GM23338 (cell line): ENCODE measurements at regions not wholly inside any gene's neighbourhood (a gene's known extent, or its start where the extent isn't known, plus 50 kb on each side); places are given as distances from the start of the nearest gene placed in this dataset.

ENCODE experiments used
- CTCF ChIP-seq, 2 experiments: fragments of 200-600 bp in 1 of 2; sonication (generic) in 1 of 2; conservative IDR thresholded peaks; 2 replicates each; pipeline versions ENCODE4 v1.5.1 to v1.6.1; 2016 to 2017; ENCODE audit warnings: antibody characterized with exemption in 2 of 2, low read depth in 2 of 2, mild to moderate bottlenecking in 2 of 2, moderate library complexity in 1 of 2
- ETS1 ChIP-seq: IDR thresholded peaks from 2 replicates; pipeline ENCODE4 v1.6.1; 2016; ENCODE audit warnings: antibody characterized with exemption
- EZH2phosphoT487 ChIP-seq: fragments of 200-600 bp; sonication (generic); IDR thresholded peaks from one replicate; pipeline ENCODE4 v1.8.1; 2018; ENCODE audit warnings: antibody characterized with exemption; ENCODE audit not compliant: unreplicated experiment
- POLR2AphosphoS5 ChIP-seq: IDR thresholded peaks from 2 replicates; pipeline ENCODE4 v1.6.1; 2016; ENCODE audit warnings: antibody characterized with exemption, low read depth
- ZNF331 ChIP-seq: fragments of 250-450 bp; sonication (Bioruptor Pico); IDR thresholded peaks from 2 replicates; pipeline ENCODE4 v1.5.0; 2020; ENCODE audit warnings: low read depth, mild to moderate bottlenecking, moderate library complexity

GRCh38 chr11:29916040-29916439 lies 100.8 kb downstream of the KCNA4 start:
- no peak for TF ChIP-seq POLR2AphosphoS5
- no peak for TF ChIP-seq CTCF (conservative IDR thresholded peaks at IDR 0.05; ENCODE audit: low read depth in 2 of 2)
- no peak for TF ChIP-seq EZH2phosphoT487
- TF ChIP-seq ETS1 = no peak
- TF ChIP-seq ZNF331 (CRISPR knock-in tag) = no peak
